Globus pallidus (tissue), 1 donor: ENCODE measurements at regions not wholly inside any gene's neighbourhood (a gene's known extent, or its start where the extent isn't known, plus 50 kb on each side); places are given as distances from the start of the nearest gene placed in this dataset.
"Not testable (repeated sequence)": the region's sequence is repeated elsewhere in the genome, so short reads cannot be mapped to it uniquely, and the experiment has no call there.

Experiments used
- DNase-seq: peaks from one replicate; pipeline ENCODE4 v3.0.0-alpha.2; 2015; ENCODE audit warnings: low spot score

- DNase-seq: no peak
These were observed 231.5 kb upstream of the SETMAR start for GRCh38 chr3:4071481-4072184.

DNA sequence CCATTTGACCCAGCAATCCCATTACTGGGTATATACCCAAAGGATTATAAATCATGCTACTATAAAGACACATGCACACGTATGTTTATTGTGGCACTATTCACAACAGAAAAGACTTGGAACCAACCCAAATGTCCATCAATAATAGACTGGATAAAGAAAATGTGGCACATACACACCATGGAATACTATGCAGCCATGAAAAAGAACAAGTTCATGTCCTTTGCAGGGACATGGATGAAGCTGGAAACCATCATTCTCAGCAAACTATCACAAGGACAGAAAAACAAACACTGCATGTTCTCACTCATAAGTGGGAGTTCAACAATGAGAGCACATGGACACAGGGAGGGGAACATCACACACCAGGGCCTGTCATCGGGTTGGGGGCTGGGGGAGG is 225.9 kb upstream of the SETMAR start:
- DNase-seq: not testable (repeated sequence)

- DNase-seq: no peak
These were observed 225.2 kb upstream of the SETMAR start for GRCh38 chr3:4077950-4078349.

DNA sequence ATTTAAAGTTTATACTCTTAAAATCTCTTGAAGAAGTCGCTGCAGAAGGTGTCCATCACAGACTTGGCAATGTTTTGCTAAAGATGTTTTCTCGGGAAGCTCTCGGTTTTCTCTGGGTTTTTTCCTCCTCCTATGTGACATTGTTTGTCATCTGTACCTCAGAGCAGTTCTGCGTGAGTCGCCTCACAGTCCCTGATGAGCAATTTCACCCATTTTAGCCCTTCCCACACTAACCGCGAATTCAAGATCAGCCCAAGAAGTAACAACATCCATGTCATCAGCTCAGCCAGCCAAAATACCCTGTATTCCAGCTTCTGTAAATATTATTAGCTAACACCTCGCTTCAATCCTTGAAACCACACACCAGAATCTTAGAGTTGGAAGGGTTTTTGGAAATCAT is 224.3 kb upstream of the SETMAR start:
- no peak for DNase-seq

- no peak for DNase-seq
These were observed 223.6 kb upstream of the SETMAR start for GRCh38 chr3:4079339-4080195.

DNA sequence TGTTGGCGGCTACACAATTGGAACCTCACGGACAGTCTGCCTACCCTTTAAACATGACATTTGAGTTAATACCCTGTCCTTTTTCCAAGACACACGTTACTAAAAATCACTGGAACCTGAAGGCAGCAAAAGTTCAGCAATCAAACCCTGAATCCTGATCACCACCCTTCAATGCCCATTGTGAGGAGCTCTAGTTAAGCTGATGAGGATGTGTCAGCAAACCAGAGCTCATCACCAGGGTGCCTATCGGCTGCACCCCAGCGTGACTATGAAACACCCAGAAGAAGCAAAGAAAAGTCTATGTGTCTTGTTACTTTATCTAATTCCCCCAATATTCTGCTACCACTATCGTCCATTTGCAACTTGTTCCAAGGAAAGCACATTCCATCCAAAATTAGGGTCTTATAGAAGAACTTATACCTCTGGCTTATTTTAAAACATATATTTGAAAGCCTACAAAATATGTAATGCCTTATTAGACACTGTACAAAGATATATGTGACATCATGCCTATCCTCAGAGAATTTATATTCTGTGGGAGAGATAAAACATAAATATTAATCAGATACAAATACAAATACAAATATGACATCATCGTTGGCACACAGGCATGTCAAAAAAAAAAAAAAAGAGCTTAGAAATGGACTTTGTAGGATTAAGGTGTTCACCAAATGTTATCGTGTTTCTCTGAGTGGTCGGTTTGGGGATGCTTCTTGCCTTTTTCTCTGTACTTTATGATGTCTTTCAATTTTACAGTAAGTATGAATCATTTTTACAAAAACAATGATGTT is 219.7 kb upstream of the SETMAR start:
- no peak for DNase-seq

DNA sequence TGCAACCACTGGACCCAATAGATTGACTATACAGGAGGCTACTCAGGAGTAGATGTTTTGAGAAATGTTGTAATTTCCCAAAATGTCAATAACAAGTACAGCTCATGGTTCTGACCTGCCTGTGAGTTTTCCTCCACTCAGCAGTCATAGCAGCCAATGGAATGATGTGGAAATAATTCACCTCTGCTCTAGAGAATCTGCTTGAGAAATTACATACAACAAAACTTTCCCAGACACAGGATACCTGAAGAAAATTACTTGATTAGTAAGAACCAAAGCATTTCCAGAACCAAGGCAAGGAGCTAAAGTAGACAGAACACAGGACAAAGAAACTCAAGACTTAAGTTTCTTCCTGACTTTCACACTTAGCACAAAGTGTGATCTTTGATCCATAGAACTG is 218.9 kb upstream of the SETMAR start:
- DNase-seq: no peak

DNA sequence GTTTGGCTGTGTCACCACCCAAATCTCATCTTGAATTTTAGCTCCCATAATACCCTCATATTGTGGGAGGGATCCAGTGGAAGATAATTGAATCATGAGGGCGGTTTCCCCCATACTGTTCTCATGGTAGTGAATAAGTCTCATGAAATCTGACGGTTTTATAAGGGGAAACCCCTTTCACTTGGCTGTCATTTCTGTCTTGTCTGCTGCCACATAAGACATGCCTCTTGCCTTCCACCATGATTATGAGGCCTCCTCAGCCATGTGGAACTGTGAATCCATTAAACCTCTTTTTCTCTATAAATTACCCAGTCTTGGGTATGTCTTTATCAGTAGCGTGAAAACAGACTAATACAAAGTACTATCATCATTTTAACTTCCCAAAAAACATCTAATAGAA is 216.5 kb upstream of the SETMAR start:
- not testable (repeated sequence) for DNase-seq

- DNase-seq: no peak
These were observed 211.4 kb upstream of the SETMAR start for GRCh38 chr3:4091786-4092185.

DNA sequence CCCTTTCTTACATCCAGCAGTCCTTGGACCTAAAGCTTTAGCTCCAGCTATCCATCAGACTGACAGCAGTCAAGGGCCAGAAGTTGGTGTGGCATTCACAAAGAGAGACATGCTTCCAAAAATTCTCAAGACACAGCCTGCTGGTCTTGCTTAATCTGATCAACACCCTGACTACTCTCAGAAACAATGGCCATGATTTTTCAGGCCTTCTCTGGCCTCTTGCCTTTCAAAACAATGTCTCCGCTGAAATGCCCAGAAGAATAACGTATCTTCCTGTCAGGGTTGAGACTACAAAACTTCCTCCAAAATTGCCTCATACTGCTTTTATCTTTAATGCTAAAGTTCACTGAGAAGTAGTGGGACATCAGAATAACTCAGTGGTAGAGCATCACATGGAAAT is 205.4 kb upstream of the SETMAR start:
- no peak for DNase-seq

GRCh38 chr3:4099607-4100006 is 203.6 kb upstream of the SETMAR start:
- no peak for DNase-seq

GRCh38 chr3:4107430-4107829 is 195.7 kb upstream of the SETMAR start:
- no peak for DNase-seq

GRCh38 chr3:4113811-4114522 is 189.2 kb upstream of the SETMAR start:
- no peak for DNase-seq

DNA sequence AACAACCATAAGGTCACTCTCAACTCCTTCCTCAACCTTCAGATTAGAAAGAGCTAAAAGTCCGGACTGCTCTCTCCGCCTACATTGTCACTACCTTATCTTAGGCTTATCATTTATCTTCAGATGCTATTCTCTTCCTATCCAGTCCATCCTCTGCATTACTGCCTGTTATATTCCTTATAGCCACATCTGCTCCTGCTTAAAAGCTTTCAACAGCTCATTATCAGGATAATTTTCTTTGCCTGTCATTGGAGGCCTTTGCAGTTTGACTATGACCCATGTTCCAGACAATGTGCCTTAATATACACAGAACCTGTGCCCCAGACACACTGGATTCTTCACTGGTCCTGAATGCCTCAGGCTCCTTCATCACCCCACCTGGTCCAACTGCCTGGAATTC is 184.1 kb upstream of the SETMAR start:
- DNase-seq: no peak

DNA sequence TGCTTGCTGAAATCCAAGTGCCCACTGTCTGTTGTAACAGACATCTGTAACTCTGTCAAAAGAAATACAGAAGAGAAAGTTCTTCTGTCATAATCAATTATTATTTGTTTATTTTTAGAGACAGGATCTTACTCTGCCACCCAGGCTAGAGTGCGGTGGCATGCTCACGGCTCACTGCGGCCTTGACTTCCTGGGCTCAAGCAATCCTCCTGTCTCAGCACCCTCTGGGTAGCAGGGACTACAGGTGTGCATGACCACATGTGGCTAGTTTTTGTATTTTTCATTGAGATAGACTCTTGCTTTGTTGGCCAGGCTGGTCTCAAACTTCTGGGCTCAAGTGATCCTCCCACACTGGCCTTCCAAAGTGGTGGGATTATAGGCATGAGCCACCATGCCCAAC is 177.6 kb upstream of the SETMAR start:
- no peak for DNase-seq

DNA sequence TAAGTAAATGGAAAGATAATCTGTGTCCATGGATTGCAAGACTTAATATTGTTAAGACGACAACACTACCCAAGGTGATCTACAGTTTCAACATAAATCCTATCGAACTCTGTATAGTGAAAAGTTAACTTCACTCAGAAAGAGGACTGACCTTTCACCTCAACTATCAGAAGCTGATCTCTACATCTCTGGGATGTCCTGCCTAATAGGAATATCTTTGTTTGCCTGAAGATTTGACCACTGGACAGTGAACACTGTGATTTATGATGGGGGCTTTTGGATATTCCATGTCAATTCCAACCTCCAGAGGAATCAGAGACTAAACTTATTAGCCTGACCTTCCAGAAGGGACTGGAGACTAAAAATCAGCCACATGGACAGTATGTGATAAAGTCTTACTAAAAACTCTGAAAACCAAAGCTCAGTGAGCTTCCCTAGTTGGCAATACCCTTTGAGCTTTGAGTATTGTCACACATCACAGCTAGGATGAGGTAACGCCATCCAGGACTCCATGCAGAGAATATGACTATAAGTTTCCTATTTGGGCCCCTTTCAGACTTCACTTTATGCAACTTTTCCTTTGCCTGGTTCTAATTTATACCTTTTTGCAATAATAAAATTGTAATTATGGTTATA is 164.9 kb upstream of the SETMAR start:
- DNase-seq: no peak

DNA sequence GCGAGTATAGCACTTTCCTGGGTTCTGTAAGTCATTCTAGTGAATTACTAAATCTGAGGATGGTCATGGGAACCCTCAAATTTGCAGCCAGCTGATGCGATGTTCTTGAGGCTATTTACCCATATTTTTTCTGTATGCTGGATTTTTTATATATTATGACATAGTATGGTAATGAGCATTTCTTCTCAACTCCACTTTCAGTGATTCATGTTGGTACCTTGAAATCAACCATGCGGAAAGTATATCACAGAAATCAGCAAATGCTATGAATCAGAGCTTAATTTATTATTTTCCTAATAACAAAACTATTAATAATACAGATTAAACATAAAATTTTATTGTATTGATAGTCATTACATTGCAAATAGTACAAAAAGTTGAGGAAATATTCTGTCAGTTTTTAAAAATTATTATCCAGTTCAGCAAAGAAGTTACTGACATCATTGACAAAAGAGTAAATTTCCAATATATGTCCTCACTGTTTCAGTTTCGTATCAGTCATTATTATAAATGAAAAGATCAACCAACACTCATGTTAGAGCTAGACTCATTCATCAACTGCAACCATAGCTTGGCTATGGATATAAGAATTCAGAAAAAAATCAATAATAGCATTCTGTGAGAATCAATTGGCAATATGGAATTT is 164.3 kb upstream of the SETMAR start:
- DNase-seq: no peak

- DNase-seq: no peak
These were observed 163.6 kb upstream of the SETMAR start for GRCh38 chr3:4139462-4140140.

GRCh38 chr3:4140921-4141320 is 162.2 kb upstream of the SETMAR start:
- DNase-seq: no peak

DNA sequence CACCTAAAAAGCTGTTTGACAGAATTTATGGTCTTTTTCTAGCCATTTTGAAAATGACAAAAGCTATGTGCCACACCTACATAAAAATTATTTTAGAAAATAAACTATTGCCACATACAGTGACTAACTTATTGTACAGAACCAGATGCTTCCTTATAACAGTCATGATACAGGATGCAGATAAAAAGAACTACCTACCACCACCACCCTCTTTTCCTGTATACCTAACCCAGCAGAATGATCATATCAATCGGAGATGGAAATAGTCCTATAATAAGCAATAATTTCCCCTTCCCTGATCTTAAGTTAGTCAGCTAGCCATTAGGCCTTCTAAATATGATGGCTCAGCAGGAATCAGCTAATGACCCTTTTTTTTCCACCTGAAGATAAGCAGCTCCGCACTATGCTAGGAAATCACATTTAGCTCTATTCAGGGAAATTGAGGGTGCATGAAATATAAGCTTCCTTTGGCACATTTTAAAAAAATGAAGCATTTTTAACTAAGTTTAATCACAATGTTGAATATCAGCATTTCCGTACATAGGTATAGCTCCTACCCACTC is 155.5 kb upstream of the SETMAR start:
- no peak for DNase-seq
